ENCODE measurements at regions not wholly inside any gene's neighbourhood (a gene's known extent, or its start where the extent isn't known, plus 50 kb on each side); places are given as distances from the start of the nearest gene placed in this dataset.

DNA sequence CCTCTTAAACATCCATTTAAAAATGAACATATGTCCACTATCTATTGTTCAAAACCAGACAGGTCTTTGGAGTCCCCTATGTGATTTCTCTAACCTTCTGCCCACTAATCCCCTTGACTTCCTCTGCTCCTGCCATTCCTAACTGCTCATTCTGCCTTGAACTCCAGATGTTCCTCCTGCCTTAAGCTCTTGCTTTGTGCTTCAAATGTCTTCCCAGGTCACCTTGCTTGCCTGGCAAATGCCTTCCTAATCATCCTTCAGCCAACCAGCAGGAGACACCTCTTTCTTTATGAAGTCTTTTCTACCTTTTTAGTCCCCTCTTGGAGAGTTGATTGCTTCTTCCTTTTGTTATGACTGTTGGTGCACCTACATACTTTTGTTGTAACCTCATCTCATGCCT lies 1043.0 kb upstream of the CHAC2 start:
- no TSS peak for BruUV-seq (replicated peaks)
- no peaks in the 10 kb centered on the region for H3K4me1 ChIP-seq (ENCODE audit: insufficient read depth, low read length, poor library complexity, severe bottlenecking)
- ChIA-PET POLR2A (ENCODE audit: low non-redundant PET) (no interaction called here), CTCF (no interaction called here)
- H3K4me3 ChIP-seq (ENCODE audit: low read depth, low read length, poor library complexity, severe bottlenecking): no peak overlapping the region
- intact Hi-C loops (cut with micrococcal nuclease; ENCODE audit: unreplicated experiment): no loop called here
- TF ChIP-seq, protein P1, sequence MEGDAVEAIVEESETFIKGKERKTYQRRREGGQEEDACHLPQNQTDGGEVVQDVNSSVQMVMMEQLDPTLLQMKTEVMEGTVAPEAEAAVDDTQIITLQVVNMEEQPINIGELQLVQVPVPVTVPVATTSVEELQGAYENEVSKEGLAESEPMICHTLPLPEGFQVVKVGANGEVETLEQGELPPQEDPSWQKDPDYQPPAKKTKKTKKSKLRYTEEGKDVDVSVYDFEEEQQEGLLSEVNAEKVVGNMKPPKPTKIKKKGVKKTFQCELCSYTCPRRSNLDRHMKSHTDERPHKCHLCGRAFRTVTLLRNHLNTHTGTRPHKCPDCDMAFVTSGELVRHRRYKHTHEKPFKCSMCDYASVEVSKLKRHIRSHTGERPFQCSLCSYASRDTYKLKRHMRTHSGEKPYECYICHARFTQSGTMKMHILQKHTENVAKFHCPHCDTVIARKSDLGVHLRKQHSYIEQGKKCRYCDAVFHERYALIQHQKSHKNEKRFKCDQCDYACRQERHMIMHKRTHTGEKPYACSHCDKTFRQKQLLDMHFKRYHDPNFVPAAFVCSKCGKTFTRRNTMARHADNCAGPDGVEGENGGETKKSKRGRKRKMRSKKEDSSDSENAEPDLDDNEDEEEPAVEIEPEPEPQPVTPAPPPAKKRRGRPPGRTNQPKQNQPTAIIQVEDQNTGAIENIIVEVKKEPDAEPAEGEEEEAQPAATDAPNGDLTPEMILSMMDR (conservative IDR thresholded peaks at IDR 0.05; ENCODE audit: low read depth, low read length): no peak
- TF ChIP-seq EZH2 (IDR thresholded peaks at IDR 0.05; ENCODE audit: borderline replicate concordance, low read depth, low read length, poor library complexity, severe bottlenecking): no peak
- H3K27me3 ChIP-seq (replicated peaks; ENCODE audit: insufficient read depth, low read depth, low read length, poor library complexity): no peaks in the 10 kb centered on the region
- no peak overlapping the region for H3K27ac ChIP-seq (ENCODE audit: low read depth, low read length, poor library complexity, severe bottlenecking)
- H3K9me3 ChIP-seq (ENCODE audit: low read depth, low read length, poor library complexity, severe bottlenecking): no peaks in the 10 kb centered on the region
- H3K36me3 ChIP-seq (ENCODE audit: insufficient read depth, low read length, poor library complexity, severe bottlenecking): no peaks in the 10 kb centered on the region
- DNase-seq (ENCODE audit: low spot score): no peak

DNA sequence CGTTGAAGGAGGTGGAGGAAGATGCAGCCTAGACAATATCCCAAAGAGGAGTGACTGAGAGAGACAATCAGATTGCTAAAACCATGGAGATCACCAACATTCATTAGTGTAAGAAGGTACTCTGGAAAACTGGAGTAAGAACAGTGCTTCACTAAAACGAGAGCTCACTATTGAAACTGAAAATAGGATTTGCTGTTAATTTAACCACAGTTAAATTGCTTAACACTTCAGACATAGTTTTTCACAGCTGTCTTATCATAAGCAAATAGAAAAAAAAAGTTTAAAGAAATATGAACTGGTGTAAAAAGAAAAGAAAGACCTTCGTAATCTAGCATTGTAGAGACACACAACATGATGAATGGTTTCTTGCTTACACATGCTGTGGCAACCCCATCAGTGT lies 1049.8 kb upstream of the CHAC2 start:
- BruUV-seq (replicated peaks): no TSS peak
- no peak for DNase-seq (ENCODE audit: low spot score)
- H3K27me3 ChIP-seq (replicated peaks; ENCODE audit: insufficient read depth, low read depth, low read length, poor library complexity): no peaks in the 10 kb centered on the region
- TF ChIP-seq EZH2 (IDR thresholded peaks at IDR 0.05; ENCODE audit: borderline replicate concordance, low read depth, low read length, poor library complexity, severe bottlenecking): no peak
- TF ChIP-seq, protein P1 (conservative IDR thresholded peaks at IDR 0.05; ENCODE audit: low read depth, low read length): no peak
- H3K4me3 ChIP-seq (ENCODE audit: low read depth, low read length, poor library complexity, severe bottlenecking): no peak overlapping the region
- peaks cover 8% of the 10 kb centered on the region for H3K9me3 ChIP-seq (ENCODE audit: low read depth, low read length, poor library complexity, severe bottlenecking)
- no peaks in the 10 kb centered on the region for H3K4me1 ChIP-seq (ENCODE audit: insufficient read depth, low read length, poor library complexity, severe bottlenecking)
- no peaks in the 10 kb centered on the region for H3K36me3 ChIP-seq (ENCODE audit: insufficient read depth, low read length, poor library complexity, severe bottlenecking)
- H3K27ac ChIP-seq (ENCODE audit: low read depth, low read length, poor library complexity, severe bottlenecking): no peak overlapping the region
- intact Hi-C loops (cut with micrococcal nuclease; ENCODE audit: unreplicated experiment): no loop called here
- POLR2A ChIA-PET (ENCODE audit: low non-redundant PET): no interaction called here
- CTCF ChIA-PET: no interaction called here

- H3K4me1 ChIP-seq (ENCODE audit: insufficient read depth, low read length, poor library complexity, severe bottlenecking): no peaks in the 10 kb centered on the region
- H3K36me3 ChIP-seq (ENCODE audit: insufficient read depth, low read length, poor library complexity, severe bottlenecking): no peaks in the 10 kb centered on the region
- H3K27me3 ChIP-seq (replicated peaks; ENCODE audit: insufficient read depth, low read depth, low read length, poor library complexity): no peaks in the 10 kb centered on the region
- intact Hi-C loops (cut with micrococcal nuclease; ENCODE audit: unreplicated experiment): loop anchor here (1.0 kb wide), 1 partner anchor 24 kb away; no protein-coding TSS in a partner anchor
- TF ChIP-seq EZH2 (IDR thresholded peaks at IDR 0.05; ENCODE audit: borderline replicate concordance, low read depth, low read length, poor library complexity, severe bottlenecking): no peak
- TF ChIP-seq, protein P1 (conservative IDR thresholded peaks at IDR 0.05; ENCODE audit: low read depth, low read length): no peak
- DNase-seq (ENCODE audit: low spot score): no peak
- H3K4me3 ChIP-seq (ENCODE audit: low read depth, low read length, poor library complexity, severe bottlenecking): no peak overlapping the region
- peaks cover 8% of the 10 kb centered on the region for H3K9me3 ChIP-seq (ENCODE audit: low read depth, low read length, poor library complexity, severe bottlenecking)
- ChIA-PET POLR2A (ENCODE audit: low non-redundant PET) (no interaction called here), CTCF (no interaction called here)
- H3K27ac ChIP-seq (ENCODE audit: low read depth, low read length, poor library complexity, severe bottlenecking): no peak overlapping the region
- BruUV-seq (replicated peaks): no TSS peak
Observed at GRCh38 chr2:52710810-52711618, 1056.6 kb upstream of the CHAC2 start.
